Omental fat pad (tissue), 3 donors: ENCODE measurements at regions not wholly inside any gene's neighbourhood (a gene's known extent, or its start where the extent isn't known, plus 50 kb on each side); places are given as distances from the start of the nearest gene placed in this dataset.

Experiments used
- ATAC-seq: fragments of 150-250 bp; one replicate; pipeline ENCODE4 v1.9.1; 2016; ENCODE audit warnings: mild to moderate bottlenecking, moderate library complexity; ENCODE audit not compliant: low FRiP score
- DNase-seq: peaks from one replicate; pipeline ENCODE4 v3.0.0-alpha.2; 2019; ENCODE audit warnings: low spot score
- CTCF ChIP-seq, 3 donors: fragments of 450-650 bp; IDR thresholded peaks; one replicate each; pipeline ENCODE4 v1.5.1; 2016 to 2017; ENCODE audit warnings: antibody characterized with exemption in 3 of 3, mild to moderate bottlenecking in 3 of 3, moderate library complexity in 2 of 3

GRCh38 chr14:101616202-101616601 is 54.9 kb downstream of the DIO3 start:
- ATAC-seq: no peak
- no peak for TF ChIP-seq CTCF (IDR thresholded peaks at IDR 0.05)
- DNase-seq: no peak

- no peak for ATAC-seq
Measured at GRCh38 chr14:101619484-101619883, 58.2 kb downstream of the DIO3 start.

GRCh38 chr14:101620031-101620788 is 58.9 kb downstream of the DIO3 start:
- DNase-seq (no peak), ATAC-seq (no peak)
- no peak for TF ChIP-seq CTCF (IDR thresholded peaks at IDR 0.05)

More at GRCh38 chr14:101619484-101619883, 58.2 kb downstream of the DIO3 start:
- DNase-seq: no peak
- TF ChIP-seq CTCF (IDR thresholded peaks at IDR 0.05): no peak

- ATAC-seq: no peak
- no peak for TF ChIP-seq CTCF (IDR thresholded peaks at IDR 0.05)
- no peak for DNase-seq
Measured at GRCh38 chr14:101620821-101621785, 59.8 kb downstream of the DIO3 start.

- DNase-seq: no peak
- ATAC-seq: no peak
- no peak for TF ChIP-seq CTCF (IDR thresholded peaks at IDR 0.05)
Measured at GRCh38 chr14:101622251-101623076, 61.2 kb downstream of the DIO3 start.

GRCh38 chr14:101623077-101623372 is 61.7 kb downstream of the DIO3 start:
- DNase-seq (no peak), ATAC-seq (no peak)
- TF ChIP-seq CTCF (IDR thresholded peaks at IDR 0.05): no peak
